Mucosa of descending colon (tissue), 3 donors: ENCODE measurements at regions not wholly inside any gene's neighbourhood (a gene's known extent, or its start where the extent isn't known, plus 50 kb on each side); places are given as distances from the start of the nearest gene placed in this dataset.

Experiments
- ATAC-seq: fragments of 200-7000 bp; cut with Tn5 transposase; one replicate; pipeline ENCODE4 v1.9.1; 2020; ENCODE audit warnings: mild to moderate bottlenecking, moderate library complexity
- DNase-seq, 3 donors: peaks; one replicate each; pipeline ENCODE4 v3.0.0-alpha.2; 2020
- H3K36me3 ChIP-seq: fragments of 200-600 bp; one replicate; pipeline ENCODE4 v1.8.0; 2021; ENCODE audit warnings: low read depth, mild to moderate bottlenecking
- H3K4me1 ChIP-seq: fragments of 200-600 bp; one replicate; pipeline ENCODE4 v1.8.0; 2021; ENCODE audit warnings: low read depth, mild to moderate bottlenecking
- H3K4me3 ChIP-seq: fragments of 200-600 bp; one replicate; pipeline ENCODE4 v1.8.0; 2021; ENCODE audit warnings: mild to moderate bottlenecking
- H3K9me3 ChIP-seq: fragments of 200-600 bp; one replicate; pipeline ENCODE4 v1.8.0; 2021; ENCODE audit warnings: mild to moderate bottlenecking
- CTCF ChIP-seq: fragments of 200-600 bp; IDR thresholded peaks from one replicate; pipeline ENCODE4 v1.8.0; 2022; ENCODE audit warnings: antibody characterized with exemption, mild to moderate bottlenecking
- intact Hi-C, 2 donors: fragments of 100-400 bp; cut with DNase I in 1 of 2; cut with micrococcal nuclease in 1 of 2; formaldehyde crosslinking; loops; one replicate each; pipeline versions ENCODE4 v1.11.0 to v1.11.1; 2022; cut with DNase I, micrococcal nuclease
- donor health status: DM: no; HTN: no; CAD: no; lungs with moderate emphysema.
- donor health status: DM: no; HTN: no; CAD: no.
- donor health status: DM: no; HTN: yes; CAD: no.

GRCh38 chr2:150045601-150046000 lies 441.9 kb downstream of the RND3 start:
- Histone ChIP-seq H3K4me3 (no peak overlapping the region), H3K4me1 (no peaks in the 10 kb centered on the region), H3K36me3 (no peaks in the 10 kb centered on the region), H3K9me3 (no peaks in the 10 kb centered on the region)
- intact Hi-C loops: no loop called here
- DNase-seq (no peak), ATAC-seq (no peak)
- TF ChIP-seq CTCF: no peak

- Histone ChIP-seq H3K4me3 (no peak overlapping the region), H3K36me3 (no peaks in the 10 kb centered on the region), H3K4me1 (no peaks in the 10 kb centered on the region), H3K9me3 (no peaks in the 10 kb centered on the region)
- TF ChIP-seq CTCF: no peak
- ATAC-seq (no peak), DNase-seq (no peak)
- intact Hi-C loops: no loop called here
These were observed 444.3 kb downstream of the RND3 start for GRCh38 chr2:150043172-150043500.

GRCh38 chr2:150042500-150043171 lies 444.8 kb downstream of the RND3 start:
- Histone ChIP-seq H3K4me3 (no peak overlapping the region), H3K9me3 (no peaks in the 10 kb centered on the region), H3K4me1 (no peaks in the 10 kb centered on the region), H3K36me3 (no peaks in the 10 kb centered on the region)
- no peak for TF ChIP-seq CTCF
- intact Hi-C loops: no loop called here
- peak; percentile 13 for ATAC-seq
- no peak for DNase-seq

- no peak for DNase-seq
- Histone ChIP-seq H3K9me3 (no peaks in the 10 kb centered on the region), H3K4me1 (no peaks in the 10 kb centered on the region), H3K36me3 (no peaks in the 10 kb centered on the region), H3K4me3 (no peak overlapping the region)
- ATAC-seq: no peak
- no peak for TF ChIP-seq CTCF
- intact Hi-C loops: no loop called here
These were observed 445.6 kb downstream of the RND3 start for GRCh38 chr2:150041722-150042425.

- ATAC-seq: no peak
- TF ChIP-seq CTCF: no peak
- intact Hi-C loops: no loop called here
- DNase-seq: no peak
- H3K4me1 ChIP-seq: no peaks in the 10 kb centered on the region
- no peaks in the 10 kb centered on the region for H3K9me3 ChIP-seq
- no peak overlapping the region for H3K4me3 ChIP-seq
- H3K36me3 ChIP-seq: no peaks in the 10 kb centered on the region
These were observed 449.0 kb upstream of the MMADHC start for GRCh38 chr2:150036622-150037021.
